ENCODE measurements at regions not wholly inside any gene's neighbourhood (a gene's known extent, or its start where the extent isn't known, plus 50 kb on each side); places are given as distances from the start of the nearest gene placed in this dataset.
"Not testable (repeated sequence)": the region's sequence is repeated elsewhere in the genome, so short reads cannot be mapped to it uniquely, and the experiment has no call there.

GRCh38 chr2:16931441-16931840 is 265.8 kb upstream of the CYRIA start:
- CTCF ChIA-PET, result no interaction called here
- H3K27me3 ChIP-seq (replicated peaks in 1 of 2; ENCODE audit: control insufficient read depth in 2 of 2, extremely low read depth in 1 of 2, insufficient read depth in 2 of 2, low read length in 1 of 2), result no peaks in the 10 kb centered on the region
- Mint-ChIP-seq H3K36me3 (no peaks in the 10 kb centered on the region), H3K27ac (no peak overlapping the region), H3K4me1 (no peaks in the 10 kb centered on the region), H3K27me3 (no peaks in the 10 kb centered on the region), H3K9me3 (peaks cover 3 to 4% (median 3%) of the 10 kb centered on the region in 3 donors), H3K4me3 (no peak overlapping the region)
- WGBS (ENCODE audit: insufficient coverage), result 74% methylated on average over 2 of the region's 4 CpGs
- no peaks in the 10 kb centered on the region for H3K4me1 ChIP-seq (ENCODE audit: control insufficient read depth in 1 of 2, extremely low read depth in 1 of 2, insufficient read depth in 2 of 2, low read length in 2 of 2)
- DNase-seq (no peak), ATAC-seq (replicated peaks in 1 of 4) (no peak)
- no peaks in the 10 kb centered on the region for H3K36me3 ChIP-seq (ENCODE audit: control insufficient read depth in 2 of 2, extremely low read depth in 1 of 2, insufficient read depth in 1 of 2, low read length in 1 of 2)
- H3K27ac ChIP-seq (ENCODE audit: low read length), result no peak overlapping the region
- POLR2A ChIA-PET, result no interaction called here
- no peak overlapping the region for H3K4me3 ChIP-seq (ENCODE audit: control insufficient read depth in 1 of 2, extremely low read depth in 1 of 2, low read length in 1 of 2)
- H3K9me3 ChIP-seq, result no peaks in the 10 kb centered on the region

GRCh38 chr2:16927398-16927797 is 261.8 kb upstream of the CYRIA start:
- H3K9me3 Mint-ChIP-seq, result peaks cover 3 to 9% (median 6%) of the 10 kb centered on the region in 3 donors
- H3K27ac Mint-ChIP-seq, result no peak overlapping the region
- Histone ChIP-seq H3K4me1 (ENCODE audit: control insufficient read depth in 1 of 2, extremely low read depth in 1 of 2, insufficient read depth in 2 of 2, low read length in 2 of 2) (no peaks in the 10 kb centered on the region), H3K27ac (ENCODE audit: low read length) (no peak overlapping the region), H3K9me3 (no peaks in the 10 kb centered on the region), H3K36me3 (ENCODE audit: control insufficient read depth in 2 of 2, extremely low read depth in 1 of 2, insufficient read depth in 1 of 2, low read length in 1 of 2) (no peaks in the 10 kb centered on the region), H3K27me3 (replicated peaks in 1 of 2; ENCODE audit: control insufficient read depth in 2 of 2, extremely low read depth in 1 of 2, insufficient read depth in 2 of 2, low read length in 1 of 2) (no peaks in the 10 kb centered on the region), H3K4me3 (ENCODE audit: control insufficient read depth in 1 of 2, extremely low read depth in 1 of 2, low read length in 1 of 2) (no peak overlapping the region)
- no peaks in the 10 kb centered on the region for H3K36me3 Mint-ChIP-seq
- no peak overlapping the region for H3K4me3 Mint-ChIP-seq
- H3K27me3 Mint-ChIP-seq, result no peaks in the 10 kb centered on the region
- DNase-seq, result no peak
- no peak for ATAC-seq (replicated peaks in 1 of 4)
- no CpG with 5 or more reads among the region's 1 CpG for WGBS (ENCODE audit: insufficient coverage)
- CTCF ChIA-PET, result no interaction called here
- POLR2A ChIA-PET, result no interaction called here
- H3K4me1 Mint-ChIP-seq, result no peaks in the 10 kb centered on the region

- no peak overlapping the region for H3K4me3 Mint-ChIP-seq
- Histone ChIP-seq H3K27ac (ENCODE audit: low read length) (no peak overlapping the region), H3K27me3 (replicated peaks in 1 of 2; ENCODE audit: control insufficient read depth in 2 of 2, extremely low read depth in 1 of 2, insufficient read depth in 2 of 2, low read length in 1 of 2) (no peaks in the 10 kb centered on the region), H3K9me3 (no peaks in the 10 kb centered on the region), H3K4me3 (ENCODE audit: control insufficient read depth in 1 of 2, extremely low read depth in 1 of 2, low read length in 1 of 2) (no peak overlapping the region), H3K36me3 (ENCODE audit: control insufficient read depth in 2 of 2, extremely low read depth in 1 of 2, insufficient read depth in 1 of 2, low read length in 1 of 2) (no peaks in the 10 kb centered on the region), H3K4me1 (ENCODE audit: control insufficient read depth in 1 of 2, extremely low read depth in 1 of 2, insufficient read depth in 2 of 2, low read length in 2 of 2) (no peaks in the 10 kb centered on the region)
- ChIA-PET POLR2A (no interaction called here), CTCF (no interaction called here)
- ATAC-seq (replicated peaks in 1 of 4) (no peak), DNase-seq (no peak)
- no peaks in the 10 kb centered on the region for H3K36me3 Mint-ChIP-seq
- peaks cover 2 to 9% (median 7%) of the 10 kb centered on the region in 3 donors for H3K9me3 Mint-ChIP-seq
- H3K27ac Mint-ChIP-seq, result no peak overlapping the region
- no peaks in the 10 kb centered on the region for H3K4me1 Mint-ChIP-seq
- no peaks in the 10 kb centered on the region for H3K27me3 Mint-ChIP-seq
- 100% methylated on average over 2 of the region's 2 CpGs for WGBS (ENCODE audit: insufficient coverage)
Measured at GRCh38 chr2:16925145-16925544, 259.5 kb upstream of the CYRIA start.

GRCh38 chr2:16915341-16915755 is 249.7 kb upstream of the CYRIA start:
- H3K36me3 Mint-ChIP-seq; H3K4me3 Mint-ChIP-seq; POLR2A ChIA-PET; CTCF ChIA-PET; H3K27ac ChIP-seq (ENCODE audit: low read length); H3K4me1 ChIP-seq (ENCODE audit: control insufficient read depth in 1 of 2, extremely low read depth in 1 of 2, insufficient read depth in 2 of 2, low read length in 2 of 2); H3K9me3 ChIP-seq; ATAC-seq (replicated peaks in 1 of 4); H3K36me3 ChIP-seq (ENCODE audit: control insufficient read depth in 2 of 2, extremely low read depth in 1 of 2, insufficient read depth in 1 of 2, low read length in 1 of 2); H3K9me3 Mint-ChIP-seq; H3K27ac Mint-ChIP-seq; H3K27me3 ChIP-seq (replicated peaks in 1 of 2; ENCODE audit: control insufficient read depth in 2 of 2, extremely low read depth in 1 of 2, insufficient read depth in 2 of 2, low read length in 1 of 2); DNase-seq; H3K27me3 Mint-ChIP-seq; H3K4me3 ChIP-seq (ENCODE audit: control insufficient read depth in 1 of 2, extremely low read depth in 1 of 2, low read length in 1 of 2); H3K4me1 Mint-ChIP-seq: not testable (repeated sequence)
- no CpG with 5 or more reads among the region's 3 CpGs for WGBS (ENCODE audit: insufficient coverage)

GRCh38 chr2:16911746-16912145 is 246.1 kb upstream of the CYRIA start:
- ATAC-seq (replicated peaks in 1 of 4) (no peak), DNase-seq (no peak)
- ChIA-PET POLR2A (no interaction called here), CTCF (no interaction called here)
- Mint-ChIP-seq H3K36me3 (no peaks in the 10 kb centered on the region), H3K4me1 (no peaks in the 10 kb centered on the region), H3K27ac (no peak overlapping the region), H3K27me3 (no peaks in the 10 kb centered on the region), H3K4me3 (no peak overlapping the region), H3K9me3 (peaks cover 3 to 5% (median 3%) of the 10 kb centered on the region in 3 donors)
- Histone ChIP-seq H3K4me1 (ENCODE audit: control insufficient read depth in 1 of 2, extremely low read depth in 1 of 2, insufficient read depth in 2 of 2, low read length in 2 of 2) (no peaks in the 10 kb centered on the region), H3K4me3 (ENCODE audit: control insufficient read depth in 1 of 2, extremely low read depth in 1 of 2, low read length in 1 of 2) (no peak overlapping the region), H3K36me3 (ENCODE audit: control insufficient read depth in 2 of 2, extremely low read depth in 1 of 2, insufficient read depth in 1 of 2, low read length in 1 of 2) (no peaks in the 10 kb centered on the region), H3K27ac (ENCODE audit: low read length) (no peak overlapping the region), H3K27me3 (replicated peaks in 1 of 2; ENCODE audit: control insufficient read depth in 2 of 2, extremely low read depth in 1 of 2, insufficient read depth in 2 of 2, low read length in 1 of 2) (no peaks in the 10 kb centered on the region), H3K9me3 (no peaks in the 10 kb centered on the region)
- no CpG with 5 or more reads among the region's 3 CpGs for WGBS (ENCODE audit: insufficient coverage)

GRCh38 chr2:16908656-16909055 is 243.0 kb upstream of the CYRIA start:
- H3K36me3 Mint-ChIP-seq, result no peaks in the 10 kb centered on the region
- no peak overlapping the region for H3K4me3 Mint-ChIP-seq
- H3K27me3 Mint-ChIP-seq, result no peaks in the 10 kb centered on the region
- H3K4me1 ChIP-seq (ENCODE audit: control insufficient read depth in 1 of 2, extremely low read depth in 1 of 2, insufficient read depth in 2 of 2, low read length in 2 of 2), result no peaks in the 10 kb centered on the region
- H3K27ac ChIP-seq (ENCODE audit: low read length), result no peak overlapping the region
- DNase-seq, result no peak
- no peaks in the 10 kb centered on the region for H3K36me3 ChIP-seq (ENCODE audit: control insufficient read depth in 2 of 2, extremely low read depth in 1 of 2, insufficient read depth in 1 of 2, low read length in 1 of 2)
- ChIA-PET CTCF (no interaction called here), POLR2A (no interaction called here)
- H3K9me3 ChIP-seq, result no peaks in the 10 kb centered on the region
- WGBS (ENCODE audit: insufficient coverage), result no CpG with 5 or more reads among the region's 1 CpG
- no peak for ATAC-seq (replicated peaks in 1 of 4)
- no peak overlapping the region for H3K27ac Mint-ChIP-seq
- peaks cover 0 to 9% (median 3%) of the 10 kb centered on the region in 3 donors for H3K9me3 Mint-ChIP-seq
- H3K27me3 ChIP-seq (replicated peaks in 1 of 2; ENCODE audit: control insufficient read depth in 2 of 2, extremely low read depth in 1 of 2, insufficient read depth in 2 of 2, low read length in 1 of 2), result no peaks in the 10 kb centered on the region
- H3K4me3 ChIP-seq (ENCODE audit: control insufficient read depth in 1 of 2, extremely low read depth in 1 of 2, low read length in 1 of 2), result no peak overlapping the region
- no peaks in the 10 kb centered on the region for H3K4me1 Mint-ChIP-seq

GRCh38 chr2:16907645-16908282 is 242.1 kb upstream of the CYRIA start:
- POLR2A ChIA-PET, result no interaction called here
- DNase-seq (no peak), ATAC-seq (replicated peaks in 1 of 4) (no peak)
- H3K9me3 ChIP-seq, result no peaks in the 10 kb centered on the region
- H3K27ac Mint-ChIP-seq, result no peak overlapping the region
- no peaks in the 10 kb centered on the region for H3K4me1 ChIP-seq (ENCODE audit: control insufficient read depth in 1 of 2, extremely low read depth in 1 of 2, insufficient read depth in 2 of 2, low read length in 2 of 2)
- H3K9me3 Mint-ChIP-seq, result peaks cover 0 to 10% (median 3%) of the 10 kb centered on the region in 3 donors
- no peaks in the 10 kb centered on the region for H3K36me3 Mint-ChIP-seq
- H3K27me3 ChIP-seq (replicated peaks in 1 of 2; ENCODE audit: control insufficient read depth in 2 of 2, extremely low read depth in 1 of 2, insufficient read depth in 2 of 2, low read length in 1 of 2), result no peaks in the 10 kb centered on the region
- CTCF ChIA-PET, result no interaction called here
- 80% methylated on average over 1 of the region's 3 CpGs for WGBS (ENCODE audit: insufficient coverage)
- no peak overlapping the region for H3K4me3 Mint-ChIP-seq
- no peaks in the 10 kb centered on the region for H3K27me3 Mint-ChIP-seq
- H3K4me1 Mint-ChIP-seq, result no peaks in the 10 kb centered on the region
- H3K4me3 ChIP-seq (ENCODE audit: control insufficient read depth in 1 of 2, extremely low read depth in 1 of 2, low read length in 1 of 2), result no peak overlapping the region
- H3K27ac ChIP-seq (ENCODE audit: low read length), result no peak overlapping the region
- H3K36me3 ChIP-seq (ENCODE audit: control insufficient read depth in 2 of 2, extremely low read depth in 1 of 2, insufficient read depth in 1 of 2, low read length in 1 of 2), result no peaks in the 10 kb centered on the region
